Neural cell (in vitro differentiated cells): ENCODE measurements at regions not wholly inside any gene's neighbourhood (a gene's known extent, or its start where the extent isn't known, plus 50 kb on each side); places are given as distances from the start of the nearest gene placed in this dataset.

Source experiments
- EP300 ChIP-seq: fragments of 450-650 bp; conservative IDR thresholded peaks from 2 replicates; pipeline ENCODE4 v1.6.1; 2014; ENCODE audit warnings: antibody characterized with exemption, mild to moderate bottlenecking, moderate library complexity; ENCODE audit not compliant: poor library complexity, severe bottlenecking
- TF ChIP-seq, protein P1 (sequence below): fragments of 450-650 bp; IDR thresholded peaks from 2 replicates; pipeline ENCODE4 v1.5.1; 2014; ENCODE audit warnings: antibody characterized with exemption, mild to moderate bottlenecking, moderate library complexity; ENCODE audit not compliant: poor library complexity, severe bottlenecking

DNA sequence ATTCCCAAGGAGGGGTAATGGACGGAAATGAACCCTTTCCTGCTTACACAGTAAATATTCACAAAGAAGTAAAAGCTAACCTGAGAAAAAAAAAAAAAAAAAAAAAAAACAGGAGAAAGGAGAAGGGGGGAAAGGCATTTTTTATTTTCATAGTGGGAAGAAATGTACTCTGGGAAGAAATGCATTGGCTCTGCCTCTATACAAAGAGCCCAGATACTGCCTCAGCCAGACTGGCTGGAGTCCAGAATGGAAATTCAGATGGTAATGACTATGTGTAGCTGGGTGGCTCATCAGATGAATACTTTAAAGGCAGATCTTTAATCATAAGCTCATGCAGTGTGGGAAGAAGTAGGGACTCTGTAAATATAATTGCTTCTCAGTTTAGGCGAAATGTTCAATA, 124.9 kb upstream of the ZNF608 start:
- TF ChIP-seq, protein P1, sequence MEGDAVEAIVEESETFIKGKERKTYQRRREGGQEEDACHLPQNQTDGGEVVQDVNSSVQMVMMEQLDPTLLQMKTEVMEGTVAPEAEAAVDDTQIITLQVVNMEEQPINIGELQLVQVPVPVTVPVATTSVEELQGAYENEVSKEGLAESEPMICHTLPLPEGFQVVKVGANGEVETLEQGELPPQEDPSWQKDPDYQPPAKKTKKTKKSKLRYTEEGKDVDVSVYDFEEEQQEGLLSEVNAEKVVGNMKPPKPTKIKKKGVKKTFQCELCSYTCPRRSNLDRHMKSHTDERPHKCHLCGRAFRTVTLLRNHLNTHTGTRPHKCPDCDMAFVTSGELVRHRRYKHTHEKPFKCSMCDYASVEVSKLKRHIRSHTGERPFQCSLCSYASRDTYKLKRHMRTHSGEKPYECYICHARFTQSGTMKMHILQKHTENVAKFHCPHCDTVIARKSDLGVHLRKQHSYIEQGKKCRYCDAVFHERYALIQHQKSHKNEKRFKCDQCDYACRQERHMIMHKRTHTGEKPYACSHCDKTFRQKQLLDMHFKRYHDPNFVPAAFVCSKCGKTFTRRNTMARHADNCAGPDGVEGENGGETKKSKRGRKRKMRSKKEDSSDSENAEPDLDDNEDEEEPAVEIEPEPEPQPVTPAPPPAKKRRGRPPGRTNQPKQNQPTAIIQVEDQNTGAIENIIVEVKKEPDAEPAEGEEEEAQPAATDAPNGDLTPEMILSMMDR = no peak
- no peak for TF ChIP-seq EP300
